ENCODE measurements at regions not wholly inside any gene's neighbourhood (a gene's known extent, or its start where the extent isn't known, plus 50 kb on each side); places are given as distances from the start of the nearest gene placed in this dataset.

- TF ChIP-seq EP300 (IDR thresholded peaks at IDR 0.05) (no peak), CTCF (IDR thresholded peaks at IDR 0.05) (no peak), POLR2A (IDR thresholded peaks at IDR 0.05) (no peak)
These were observed 320.9 kb upstream of the AUTS2 start for GRCh38 chr7:69277366-69277765.
